ENCODE measurements at regions not wholly inside any gene's neighbourhood (a gene's known extent, or its start where the extent isn't known, plus 50 kb on each side); places are given as distances from the start of the nearest gene placed in this dataset.

- no peak for DNase-seq
- TF ChIP-seq CTCF (IDR thresholded peaks at IDR 0.05) = no peak
- Histone ChIP-seq H3K4me3 (replicated peaks in 1 of 3; ENCODE audit: low read depth in 2 of 3, low read length in 3 of 3) (no peak overlapping the region), H3K36me3 (replicated peaks in 1 of 2; ENCODE audit: control insufficient read depth in 1 of 2, insufficient read depth in 2 of 2, low read length in 2 of 2) (no peaks in the 10 kb centered on the region), H3K4me1 (ENCODE audit: control insufficient read depth in 1 of 2, insufficient read depth in 2 of 2, low read length in 2 of 2) (no peaks in the 10 kb centered on the region), H2AFZ (ENCODE audit: insufficient read depth, low read depth, low read length, poor library complexity, severe bottlenecking) (no peak overlapping the region), H3K9me3 (replicated peaks in 1 of 2; ENCODE audit: control insufficient read depth in 1 of 2, insufficient read depth in 1 of 2, low read length in 2 of 2) (no peaks in the 10 kb centered on the region), H3K27ac (ENCODE audit: low read depth in 1 of 2, low read length in 2 of 2) (no peak overlapping the region), H4K20me1 (ENCODE audit: insufficient read depth, low read length) (no peaks in the 10 kb centered on the region), H3K79me2 (ENCODE audit: insufficient read depth, low read length) (no peaks in the 10 kb centered on the region), H3K4me2 (replicated peaks; ENCODE audit: extremely low read depth, low read length, poor library complexity, severe bottlenecking) (no peak overlapping the region), H3K27me3 (ENCODE audit: control insufficient read depth in 2 of 2, insufficient read depth in 2 of 2, low read length in 2 of 2) (no peaks in the 10 kb centered on the region), H3K9ac (ENCODE audit: insufficient read depth, low read length, poor library complexity, severe bottlenecking) (no peak overlapping the region)
- H3K27ac Mint-ChIP-seq = no peak overlapping the region
- H3K4me3 Mint-ChIP-seq = no peak overlapping the region
- H3K27me3 Mint-ChIP-seq (ENCODE audit: low read depth in 3 of 3) = peaks cover 0 to 6% (median 0%) of the 10 kb centered on the region in 3 donors
- WGBS (ENCODE audit: insufficient coverage) = 80% methylated on average over 4 of the region's 7 CpGs
- no peaks in the 10 kb centered on the region for H3K36me3 Mint-ChIP-seq
- H3K4me1 Mint-ChIP-seq = no peaks in the 10 kb centered on the region
- peaks cover 0 to 5% (median 2%) of the 10 kb centered on the region in 7 donors for H3K9me3 Mint-ChIP-seq
- intact Hi-C loops (cut with micrococcal nuclease) = no loop called here
Observed at GRCh38 chr1:213507472-213508223, 456.6 kb downstream of the RPS6KC1 start.

GRCh38 chr1:213511173-213511572, 460.1 kb downstream of the RPS6KC1 start:
- no peak overlapping the region for H3K27ac ChIP-seq (ENCODE audit: low read depth in 1 of 2, low read length in 2 of 2)
- 50% methylated on average over 2 of the region's 4 CpGs for WGBS (ENCODE audit: insufficient coverage)
- Mint-ChIP-seq H3K9me3 (peaks cover 0 to 5% (median 1%) of the 10 kb centered on the region in 7 donors), H3K36me3 (no peaks in the 10 kb centered on the region), H3K4me1 (no peaks in the 10 kb centered on the region), H3K4me3 (no peak overlapping the region), H3K27ac (no peak overlapping the region), H3K27me3 (ENCODE audit: low read depth in 3 of 3) (peaks cover 0 to 6% (median 0%) of the 10 kb centered on the region in 3 donors)
- no peak overlapping the region for H3K4me3 ChIP-seq (replicated peaks in 1 of 3; ENCODE audit: low read depth in 2 of 3, low read length in 3 of 3)
- no peak overlapping the region for H3K4me2 ChIP-seq (replicated peaks; ENCODE audit: extremely low read depth, low read length, poor library complexity, severe bottlenecking)
- intact Hi-C loops (cut with micrococcal nuclease) = no loop called here
- no peaks in the 10 kb centered on the region for H3K9me3 ChIP-seq (replicated peaks in 1 of 2; ENCODE audit: control insufficient read depth in 1 of 2, insufficient read depth in 1 of 2, low read length in 2 of 2)
- no peaks in the 10 kb centered on the region for H3K36me3 ChIP-seq (replicated peaks in 1 of 2; ENCODE audit: control insufficient read depth in 1 of 2, insufficient read depth in 2 of 2, low read length in 2 of 2)
- no peak overlapping the region for H2AFZ ChIP-seq (ENCODE audit: insufficient read depth, low read depth, low read length, poor library complexity, severe bottlenecking)
- no peaks in the 10 kb centered on the region for H3K27me3 ChIP-seq (ENCODE audit: control insufficient read depth in 2 of 2, insufficient read depth in 2 of 2, low read length in 2 of 2)
- H3K79me2 ChIP-seq (ENCODE audit: insufficient read depth, low read length) = no peaks in the 10 kb centered on the region
- H3K4me1 ChIP-seq (ENCODE audit: control insufficient read depth in 1 of 2, insufficient read depth in 2 of 2, low read length in 2 of 2) = no peaks in the 10 kb centered on the region
- no peaks in the 10 kb centered on the region for H4K20me1 ChIP-seq (ENCODE audit: insufficient read depth, low read length)
- TF ChIP-seq CTCF (IDR thresholded peaks at IDR 0.05) = no peak
- no peak for DNase-seq
- H3K9ac ChIP-seq (ENCODE audit: insufficient read depth, low read length, poor library complexity, severe bottlenecking) = no peak overlapping the region
